SK-N-SH treated with all-trans-retinoic acid at 6 μM for 48 hours (cell line): ENCODE measurements at regions not wholly inside any gene's neighbourhood (a gene's known extent, or its start where the extent isn't known, plus 50 kb on each side); places are given as distances from the start of the nearest gene placed in this dataset.

Source experiments
- ATAC-seq: fragments of 200-7000 bp; cut with Tn5 transposase; 3 replicates; pipeline ENCODE4 v1.9.1; 2020; ENCODE audit warnings: mild to moderate bottlenecking, moderate library complexity
- ARNTL ChIP-seq: fragments of 450-650 bp; formaldehyde crosslinking; IDR thresholded peaks from 2 replicates; pipeline ENCODE4 v1.5.0; 2020; ENCODE audit warnings: low read depth, mild to moderate bottlenecking, moderate library complexity, borderline replicate concordance
- BACH2 ChIP-seq: fragments of 250-450 bp; sonication (Bioruptor Pico); IDR thresholded peaks from 2 replicates; pipeline ENCODE4 v1.9.0; 2021; ENCODE audit warnings: mild to moderate bottlenecking, borderline replicate concordance
- CREB5 ChIP-seq: fragments of 250-450 bp; sonication (Bioruptor Pico); IDR thresholded peaks from 2 replicates; pipeline ENCODE4 v1.5.1; 2020; ENCODE audit warnings: low read depth, mild to moderate bottlenecking, moderate library complexity
- CSDC2 ChIP-seq: fragments of 250-450 bp; sonication (Bioruptor Pico); IDR thresholded peaks from 2 replicates; pipeline ENCODE4 v1.5.0; 2020; ENCODE audit warnings: mild to moderate bottlenecking, moderate library complexity
- ESRRG ChIP-seq: fragments of 250-450 bp; sonication (Bioruptor Pico); IDR thresholded peaks from 2 replicates; pipeline ENCODE4 v1.6.1; 2021; ENCODE audit warnings: mild to moderate bottlenecking
- GLIS3 ChIP-seq: fragments of 250-450 bp; sonication (Bioruptor Pico); IDR thresholded peaks from 2 replicates; pipeline ENCODE4 v1.5.0; 2020; ENCODE audit warnings: mild to moderate bottlenecking, moderate library complexity
- ISL1 ChIP-seq: fragments of 250-450 bp; sonication (Bioruptor Pico); IDR thresholded peaks from 2 replicates; pipeline ENCODE4 v2.1.2; 2022; ENCODE audit warnings: mild to moderate bottlenecking, moderate library complexity
- PATZ1 ChIP-seq: fragments of 250-450 bp; sonication (Bioruptor Pico); IDR thresholded peaks from 2 replicates; pipeline ENCODE4 v1.8.0; 2020; ENCODE audit warnings: mild to moderate bottlenecking, moderate library complexity, borderline replicate concordance
- POU6F1 ChIP-seq: fragments of 250-450 bp; sonication (Bioruptor Pico); IDR thresholded peaks from 2 replicates; pipeline ENCODE4 v1.8.0; 2021; ENCODE audit warnings: low read depth, mild to moderate bottlenecking, moderate library complexity, borderline replicate concordance
- PPARA ChIP-seq: fragments of 250-450 bp; sonication (Bioruptor Pico); IDR thresholded peaks from 2 replicates; pipeline ENCODE4 v1.5.0; 2020; ENCODE audit warnings: mild to moderate bottlenecking, borderline replicate concordance
- RARB ChIP-seq: fragments of 250-450 bp; sonication (Bioruptor Pico); IDR thresholded peaks from 2 replicates; pipeline ENCODE4 v1.8.0; 2021; ENCODE audit warnings: mild to moderate bottlenecking, moderate library complexity
- SNAI2 ChIP-seq: fragments of 250-450 bp; sonication (Bioruptor Pico); IDR thresholded peaks from 2 replicates; pipeline ENCODE4 v1.5.0; 2020; ENCODE audit warnings: mild to moderate bottlenecking, moderate library complexity
- TCF4 ChIP-seq: fragments of 250-450 bp; sonication (Bioruptor Pico); IDR thresholded peaks from 2 replicates; pipeline ENCODE4 v1.8.0; 2021; ENCODE audit warnings: mild to moderate bottlenecking, moderate library complexity, borderline replicate concordance
- TOX ChIP-seq: fragments of 250-450 bp; sonication (Bioruptor Pico); IDR thresholded peaks from 2 replicates; pipeline ENCODE4 v1.8.0; 2021; ENCODE audit warnings: mild to moderate bottlenecking, moderate library complexity, borderline replicate concordance
- TSHZ2 ChIP-seq: fragments of 250-450 bp; sonication (Bioruptor Pico); IDR thresholded peaks from 2 replicates; pipeline ENCODE4 v1.5.0; 2020; ENCODE audit warnings: mild to moderate bottlenecking, moderate library complexity
- ZC3H10 ChIP-seq: fragments of 250-450 bp; sonication (Bioruptor Pico); IDR thresholded peaks from 2 replicates; pipeline ENCODE4 v1.5.1; 2021; ENCODE audit warnings: mild to moderate bottlenecking, moderate library complexity
- ZFP3 ChIP-seq: fragments of 250-450 bp; sonication (Bioruptor Pico); IDR thresholded peaks from 2 replicates; pipeline ENCODE4 v1.5.0; 2020; ENCODE audit warnings: mild to moderate bottlenecking, moderate library complexity
- ZFP30 ChIP-seq: fragments of 450-650 bp; formaldehyde crosslinking; IDR thresholded peaks from 2 replicates; pipeline ENCODE4 v1.5.0; 2022; ENCODE audit warnings: mild to moderate bottlenecking, moderate library complexity
- ZNF565 ChIP-seq: fragments of 450-650 bp; formaldehyde crosslinking; conservative IDR thresholded peaks from 2 replicates; pipeline ENCODE4 v1.5.0; 2020; ENCODE audit warnings: low read depth, mild to moderate bottlenecking, moderate library complexity
- ZNF70 ChIP-seq: fragments of 450-650 bp; formaldehyde crosslinking; IDR thresholded peaks from 2 replicates; pipeline ENCODE4 v1.5.0; 2020; ENCODE audit warnings: mild to moderate bottlenecking, moderate library complexity
- ZNF8 ChIP-seq: fragments of 450-650 bp; formaldehyde crosslinking; IDR thresholded peaks from 2 replicates; pipeline ENCODE4 v1.5.0; 2020; ENCODE audit warnings: mild to moderate bottlenecking, moderate library complexity

- TF ChIP-seq RARB (CRISPR knock-in tag) (no peak), TCF4 (no peak)
- no peak for ATAC-seq
Observed at GRCh38 chr21:24007592-24007991, 1599.7 kb downstream of the MRPL39 start.

- no peak for TF ChIP-seq ZFP3 (CRISPR knock-in tag)
- no peak for TF ChIP-seq TSHZ2 (CRISPR knock-in tag)
- no peak for TF ChIP-seq ESRRG
- no peak for TF ChIP-seq TOX
- TF ChIP-seq POU6F1: no peak
- no peak for TF ChIP-seq PPARA (CRISPR knock-in tag)
- TF ChIP-seq ZNF565 (CRISPR knock-in tag): no peak
- no peak for TF ChIP-seq TCF4
- TF ChIP-seq RARB (CRISPR knock-in tag): no peak
- TF ChIP-seq PATZ1: no peak
- TF ChIP-seq ZNF8 (CRISPR knock-in tag): no peak
- TF ChIP-seq GLIS3 (CRISPR knock-in tag): no peak
- no peak for TF ChIP-seq ZC3H10 (CRISPR knock-in tag)
- no peak for TF ChIP-seq ZFP30
- ATAC-seq: no peak
Observed at GRCh38 chr21:23986987-23987386, 1620.3 kb downstream of the MRPL39 start.

GRCh38 chr21:23986214-23986613, 1621.1 kb downstream of the MRPL39 start:
- ATAC-seq: no peak
- TF ChIP-seq GLIS3 (CRISPR knock-in tag): no peak
- no peak for TF ChIP-seq ZNF8 (CRISPR knock-in tag)
- no peak for TF ChIP-seq CREB5 (CRISPR knock-in tag)
- TF ChIP-seq TCF4: no peak
- TF ChIP-seq ZFP30: no peak
- TF ChIP-seq POU6F1: no peak
- TF ChIP-seq SNAI2 (CRISPR knock-in tag): no peak
- no peak for TF ChIP-seq TOX
- TF ChIP-seq ISL1: no peak

- ATAC-seq: no peak
- TF ChIP-seq ZC3H10 (CRISPR knock-in tag) (no peak), ARNTL (CRISPR knock-in tag) (no peak), ZFP30 (no peak), CSDC2 (CRISPR knock-in tag) (no peak), RARB (CRISPR knock-in tag) (no peak), TCF4 (no peak)
Observed at GRCh38 chr21:23982546-23982945, 1624.7 kb downstream of the MRPL39 start.

GRCh38 chr21:23977971-23978370, 1629.3 kb downstream of the MRPL39 start:
- no peak for ATAC-seq
- TF ChIP-seq GLIS3 (CRISPR knock-in tag) (no peak), PATZ1 (no peak), TOX (no peak), ZNF8 (CRISPR knock-in tag) (no peak), ISL1 (no peak), CREB5 (CRISPR knock-in tag) (no peak), ZFP3 (CRISPR knock-in tag) (no peak), ARNTL (CRISPR knock-in tag) (no peak), BACH2 (CRISPR knock-in tag) (no peak), SNAI2 (CRISPR knock-in tag) (no peak), ZNF70 (CRISPR knock-in tag) (no peak)
